HUDEP-2 (cell line): ENCODE measurements at regions not wholly inside any gene's neighbourhood (a gene's known extent, or its start where the extent isn't known, plus 50 kb on each side); places are given as distances from the start of the nearest gene placed in this dataset.
"Not testable (repeated sequence)": the region's sequence is repeated elsewhere in the genome, so short reads cannot be mapped to it uniquely, and the experiment has no call there.

Source experiments
- DNase-seq, 76 experiments: peaks; one replicate each; lab custom pipeline; 2025; ENCODE audit not compliant: unreplicated experiment in 76 of 76; lab: John Stamatoyannopoulos, UW

DNA sequence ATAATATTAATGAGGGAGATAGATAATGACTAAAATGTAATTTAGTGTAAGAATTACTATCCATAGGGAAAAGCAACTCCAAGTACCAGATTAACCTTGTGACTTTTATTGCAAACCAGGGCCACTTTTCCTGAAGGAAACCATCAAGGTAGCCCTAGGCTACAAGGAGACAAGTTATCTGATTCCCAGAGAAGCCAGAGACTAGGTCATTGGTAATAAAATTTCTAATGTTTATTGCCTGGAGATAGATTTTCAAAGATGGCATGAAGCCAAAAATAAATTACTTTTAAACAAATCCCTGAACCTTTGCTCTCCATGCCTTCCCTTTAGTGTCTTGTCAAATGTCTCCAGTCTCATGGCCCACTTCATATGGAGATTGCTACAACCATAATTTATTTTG is 610.1 kb upstream of the SLC10A2 start:
- DNase-seq = no peak

DNA sequence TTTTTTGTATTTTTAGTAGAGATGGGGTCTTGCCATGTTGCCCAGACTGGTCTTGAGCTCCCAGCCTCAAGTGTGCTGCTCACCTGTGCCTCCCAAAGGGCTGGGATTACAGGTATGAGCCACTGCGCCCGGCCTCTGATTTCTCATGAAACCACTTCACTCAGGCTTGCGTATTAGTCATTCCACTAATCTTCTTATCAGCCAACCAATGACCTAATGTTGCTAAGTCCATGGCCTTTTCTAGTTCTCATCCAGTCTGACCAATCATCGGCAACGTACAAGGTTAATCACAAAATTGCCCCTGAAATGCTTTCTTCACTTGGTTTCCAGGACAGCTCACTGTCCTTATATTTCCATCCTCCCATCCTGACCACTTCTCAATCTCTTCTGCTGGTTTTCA is 605.3 kb upstream of the SLC10A2 start:
- DNase-seq = no peak

DNA sequence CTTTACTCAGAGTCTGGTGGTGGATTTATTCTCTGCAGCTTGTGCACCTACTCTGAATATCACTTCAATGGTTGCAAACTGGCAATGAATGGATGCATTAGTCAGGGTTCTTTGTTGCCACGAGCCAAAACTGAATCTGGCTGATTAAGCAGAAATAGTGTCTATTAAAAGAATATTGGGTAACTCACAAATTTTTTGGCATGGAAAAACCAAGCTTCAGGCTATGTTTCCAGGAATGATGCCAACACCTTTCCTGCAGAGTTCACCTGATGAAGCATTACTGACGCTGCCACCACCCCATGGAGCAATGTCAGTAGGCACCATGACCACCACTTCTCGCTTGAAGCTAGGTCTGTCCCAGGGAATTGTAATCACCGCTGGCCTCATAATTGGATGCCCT is 597.8 kb upstream of the SLC10A2 start:
- DNase-seq = no peak

DNA sequence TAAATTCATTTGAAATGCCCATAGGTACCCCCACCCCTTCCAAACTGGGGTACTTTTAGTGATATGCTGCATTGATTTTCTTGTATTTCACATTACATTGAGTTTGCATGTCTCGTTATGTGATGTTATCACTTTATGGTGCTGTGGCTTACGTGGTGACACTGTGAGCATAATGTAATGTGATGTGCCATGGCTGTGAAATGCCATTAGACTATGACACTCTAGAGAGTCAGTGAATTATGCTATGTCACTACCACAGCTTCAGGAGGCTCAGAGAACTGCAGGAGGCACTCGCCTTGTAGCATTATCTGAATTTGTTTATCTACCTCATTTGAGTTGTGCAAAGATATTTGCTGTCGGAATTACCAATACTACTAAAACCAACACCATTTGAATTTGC is 590.1 kb upstream of the SLC10A2 start:
- no peak for DNase-seq

DNA sequence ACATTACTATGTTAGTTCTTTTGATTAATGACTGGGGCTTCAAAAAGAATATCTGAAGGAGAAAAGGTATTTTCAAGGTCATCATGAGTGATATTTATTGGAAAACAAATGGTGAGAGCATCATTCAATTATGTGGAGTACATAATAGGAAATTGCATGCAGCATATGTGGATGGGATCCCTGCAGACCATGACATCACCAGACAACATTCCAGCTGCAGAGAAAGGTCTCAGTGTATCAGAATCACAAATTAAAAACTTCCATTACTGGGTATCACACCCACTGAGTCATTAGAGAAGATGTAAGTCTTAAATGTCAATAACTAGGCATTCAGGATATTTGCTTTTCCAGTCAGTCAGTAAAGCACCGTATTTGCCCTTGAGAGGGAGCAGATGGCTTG is 574.4 kb upstream of the SLC10A2 start:
- no peak for DNase-seq

DNA sequence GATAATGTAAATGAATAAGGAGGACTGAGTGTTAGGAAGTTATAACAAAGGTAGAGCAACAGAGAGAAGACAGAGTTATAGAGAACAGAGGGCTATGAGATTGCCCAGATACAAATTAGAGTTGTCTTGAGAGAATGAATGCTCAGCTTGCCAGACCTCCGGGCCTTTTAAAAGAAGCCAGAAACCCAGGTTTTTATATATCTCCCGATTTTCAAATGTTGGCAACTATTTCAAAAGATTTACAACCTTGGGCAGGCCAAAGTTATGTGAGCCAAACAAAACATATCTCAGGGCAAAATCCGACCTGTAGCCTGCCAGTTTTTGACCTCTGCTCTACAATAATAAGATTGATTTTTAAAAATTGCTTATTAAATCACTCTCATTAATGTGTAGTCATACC is 573.1 kb upstream of the SLC10A2 start:
- DNase-seq = no peak

DNA sequence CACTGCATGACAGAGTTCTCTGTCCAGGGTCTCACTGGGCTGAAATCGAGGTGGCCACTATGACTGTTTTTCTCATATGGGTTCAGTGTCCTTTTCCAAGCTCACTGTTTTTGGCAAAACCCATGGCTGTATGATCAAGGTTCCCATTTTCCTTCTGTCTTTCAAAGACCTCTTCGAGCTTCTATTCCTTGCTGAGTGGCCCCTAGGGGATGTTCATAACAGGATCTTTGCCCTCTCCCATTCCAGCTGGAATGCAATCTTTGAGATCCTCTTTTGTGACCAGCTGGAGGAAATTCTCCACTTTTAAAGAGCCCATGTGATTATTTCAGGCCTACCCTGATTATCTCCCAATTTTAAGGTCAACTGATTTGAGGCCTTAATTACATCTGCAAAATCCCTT is 572.5 kb upstream of the SLC10A2 start:
- DNase-seq = no peak

DNA sequence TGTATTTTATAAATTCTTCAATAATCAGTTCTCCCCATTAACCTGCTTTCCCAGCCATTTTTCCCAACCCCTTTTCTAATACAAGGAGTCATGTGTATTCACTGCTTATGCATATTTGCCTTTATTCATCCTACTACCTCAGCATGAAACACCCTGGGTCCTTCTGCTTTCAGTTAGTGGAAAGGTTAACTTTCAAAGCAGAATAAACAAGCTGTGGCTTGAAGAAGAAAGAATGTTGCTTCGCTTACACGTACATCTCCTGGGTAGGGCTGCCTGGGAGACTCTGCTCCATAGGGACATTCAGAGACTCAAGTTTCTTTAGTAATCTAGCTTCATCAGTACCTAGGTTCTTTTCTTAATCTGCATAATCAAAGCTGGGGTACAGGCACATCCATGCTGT is 567.8 kb upstream of the SLC10A2 start:
- DNase-seq = no peak

DNA sequence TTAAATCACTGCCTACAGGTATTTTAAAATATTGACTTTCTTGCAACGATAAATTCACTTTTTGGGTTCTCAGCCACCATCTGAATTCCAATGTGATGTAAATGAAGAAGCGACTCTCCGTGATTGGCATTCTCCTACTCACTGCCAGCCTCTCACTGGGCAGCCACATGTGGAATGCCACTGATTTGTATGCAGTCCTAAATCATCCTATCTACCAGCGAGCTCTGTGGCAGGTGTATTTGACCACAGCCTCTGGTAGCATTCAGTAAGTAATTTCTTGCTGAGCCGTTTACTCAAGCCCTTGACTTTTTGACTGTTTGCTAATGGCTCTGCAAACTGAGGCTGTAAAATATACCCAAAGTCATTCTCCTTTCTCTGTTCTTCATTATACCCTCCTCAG is 559.0 kb upstream of the SLC10A2 start:
- DNase-seq = no peak

DNA sequence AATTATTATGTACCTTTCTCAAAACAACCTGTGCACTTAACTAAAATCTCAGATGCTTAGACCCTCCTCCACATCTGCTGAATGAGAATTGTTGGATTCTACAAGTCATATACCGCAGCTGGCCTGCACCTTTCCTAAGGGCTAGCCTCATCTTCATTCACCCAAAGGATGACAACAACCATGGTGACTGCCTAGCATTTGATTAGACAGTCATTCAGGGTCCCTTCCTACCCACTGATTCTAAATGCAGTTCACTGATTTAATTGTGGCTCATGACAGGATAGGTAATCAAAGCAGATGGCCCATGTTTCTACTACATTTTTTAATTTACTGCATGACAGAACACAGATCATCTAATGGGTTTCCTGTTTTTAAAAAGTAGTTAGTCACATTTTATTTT is 551.9 kb upstream of the SLC10A2 start:
- DNase-seq = no peak

DNA sequence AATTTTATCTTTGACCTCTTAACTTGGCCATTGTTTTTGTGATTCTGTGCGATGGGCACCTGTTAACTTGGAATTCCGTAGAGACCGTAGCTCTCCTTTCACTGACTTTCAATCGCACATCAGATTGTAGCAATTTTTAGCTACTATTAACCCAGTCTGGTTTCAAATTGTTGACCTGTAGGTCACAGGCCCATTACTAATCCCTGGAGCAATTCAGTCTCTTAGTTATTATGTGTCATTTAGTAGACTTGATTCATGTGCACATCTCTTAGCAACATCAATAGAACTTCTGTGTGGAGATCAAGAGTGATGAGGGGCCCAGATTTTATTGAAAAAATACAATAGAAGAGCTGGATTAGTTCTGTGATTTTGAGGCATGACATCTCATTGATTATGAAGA is 549.6 kb upstream of the SLC10A2 start:
- no peak for DNase-seq

DNA sequence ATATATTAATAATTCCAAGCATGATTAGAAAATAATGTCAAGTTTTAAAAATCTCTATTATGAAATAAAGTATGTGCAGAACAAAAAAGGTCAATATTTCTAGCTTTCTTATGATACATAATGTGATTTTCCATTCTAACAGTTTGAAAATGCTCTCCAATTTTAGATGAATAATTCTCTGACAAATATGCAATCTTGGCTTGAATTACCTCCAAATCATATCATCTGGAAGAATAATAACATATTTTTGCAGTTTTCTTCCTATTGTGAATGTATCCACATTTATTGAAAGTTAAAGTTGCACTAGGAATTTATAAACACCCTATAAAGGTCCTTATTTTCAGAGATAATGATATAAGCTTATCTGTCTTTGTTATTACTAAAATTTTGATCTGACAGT is 548.5 kb upstream of the SLC10A2 start:
- DNase-seq = no peak

DNA sequence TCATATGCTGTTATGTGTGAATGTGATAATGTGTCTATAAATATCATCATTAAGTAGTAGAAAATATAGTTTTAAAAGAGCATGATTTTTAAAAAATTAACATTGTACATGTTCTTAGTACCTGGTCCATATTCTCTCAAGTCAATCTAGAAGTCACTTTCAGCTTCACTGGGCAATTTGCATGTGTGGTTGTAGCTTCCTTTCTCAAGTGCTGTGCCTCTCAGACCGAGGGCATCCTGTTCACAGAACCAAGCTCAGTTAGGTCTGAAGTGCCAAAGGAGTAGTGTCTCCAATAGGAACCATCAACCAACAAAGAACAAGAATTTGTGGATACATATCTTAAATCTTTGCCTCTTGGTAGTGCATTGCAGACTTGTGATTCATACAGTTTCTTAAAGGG is 541.8 kb upstream of the SLC10A2 start:
- DNase-seq = no peak

DNA sequence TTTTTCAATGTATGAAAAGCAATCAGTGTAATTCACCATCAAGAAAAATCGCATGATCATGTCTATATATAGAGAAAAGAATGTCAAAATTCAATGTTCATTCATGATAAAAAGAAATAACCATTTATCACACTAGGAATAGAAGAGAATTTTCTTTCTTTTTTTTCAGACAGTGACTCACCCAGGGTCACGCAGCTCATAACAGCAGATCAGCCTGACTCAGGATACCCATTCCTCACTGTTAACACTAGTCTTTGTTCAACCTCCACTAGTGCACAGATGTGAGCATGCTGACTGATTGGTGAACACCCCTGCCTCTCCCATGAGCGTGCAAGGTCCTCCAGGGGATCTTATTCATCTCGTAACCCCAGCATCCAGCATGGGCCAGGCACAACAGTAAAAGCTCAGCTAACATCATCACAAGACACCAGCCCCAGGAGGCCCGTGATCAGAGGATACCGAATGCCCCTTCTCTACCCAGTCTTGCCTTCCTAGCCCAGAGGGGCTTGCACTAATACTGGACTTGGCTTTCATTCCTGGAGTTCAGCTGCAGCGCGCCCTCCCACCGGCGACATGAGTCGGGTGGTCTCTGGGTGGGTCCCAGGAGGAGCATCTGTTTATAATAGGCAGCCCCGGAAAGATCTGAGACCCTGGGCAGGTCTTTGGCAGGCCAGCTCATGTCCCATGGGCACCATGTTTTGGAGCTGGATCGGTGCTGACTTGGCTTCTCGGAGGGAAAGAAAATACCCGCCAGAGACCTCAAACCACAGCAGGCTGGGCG is 539.5 kb upstream of the SLC10A2 start:
- DNase-seq = no peak

DNA sequence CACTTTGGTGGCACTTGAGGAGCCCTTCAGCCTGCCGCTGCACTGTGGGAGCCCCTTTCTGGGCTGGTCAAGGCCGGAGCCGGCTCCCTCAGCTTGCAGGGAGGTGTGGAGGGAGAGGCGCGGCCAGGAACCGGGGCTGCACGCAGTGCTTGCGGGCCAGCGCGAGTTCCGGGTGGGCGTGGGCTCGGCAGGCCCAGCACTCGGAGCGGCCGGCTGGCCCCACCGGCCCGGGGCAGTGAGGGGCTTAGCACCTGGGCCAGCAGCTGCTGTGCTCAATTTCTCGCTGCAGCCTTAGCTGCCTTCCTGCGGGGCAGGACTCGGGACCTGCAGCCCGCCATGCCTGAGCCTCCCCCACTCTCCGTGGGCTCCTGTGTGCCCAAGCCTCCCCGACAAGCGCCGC is 533.7 kb upstream of the SLC10A2 start:
- DNase-seq = not testable (repeated sequence)

DNA sequence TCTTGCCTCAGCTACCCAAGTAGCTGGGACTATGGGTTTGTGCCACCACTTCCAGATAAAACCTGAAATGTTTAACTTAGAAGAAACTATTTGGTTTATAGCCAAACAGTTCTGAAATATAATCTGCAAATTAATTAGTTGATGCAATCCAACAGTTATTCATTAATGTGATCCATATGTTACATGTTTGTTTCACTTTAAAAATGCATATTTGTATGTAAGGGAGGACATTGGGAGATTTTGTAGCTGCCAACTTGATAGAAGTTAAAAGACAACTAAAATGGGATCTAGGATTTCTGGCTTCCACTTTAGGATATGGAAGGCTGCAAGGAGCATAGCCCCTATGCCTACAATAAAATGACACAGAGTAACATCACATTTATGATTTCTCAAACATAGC is 532.5 kb upstream of the SLC10A2 start:
- DNase-seq = no peak

DNA sequence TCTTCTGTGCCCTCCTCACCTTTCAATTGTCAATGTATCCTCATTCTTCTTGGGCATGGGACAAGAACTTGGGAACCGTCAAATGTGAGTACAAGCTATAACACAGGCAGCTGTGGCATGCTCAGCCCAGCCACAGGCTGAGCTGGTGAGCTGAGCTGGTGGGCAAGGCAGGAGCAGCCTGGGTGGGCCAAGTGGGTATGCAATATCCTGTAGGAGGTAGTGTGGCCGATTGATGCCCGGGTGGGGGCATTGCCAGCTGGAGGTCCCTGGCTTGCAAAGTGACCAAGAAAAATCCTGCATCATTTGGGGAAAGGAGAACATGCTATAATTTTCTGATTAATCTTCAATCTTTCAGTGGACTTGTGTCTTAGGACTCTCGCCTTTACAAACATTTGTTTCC is 507.2 kb upstream of the SLC10A2 start:
- no peak for DNase-seq

DNA sequence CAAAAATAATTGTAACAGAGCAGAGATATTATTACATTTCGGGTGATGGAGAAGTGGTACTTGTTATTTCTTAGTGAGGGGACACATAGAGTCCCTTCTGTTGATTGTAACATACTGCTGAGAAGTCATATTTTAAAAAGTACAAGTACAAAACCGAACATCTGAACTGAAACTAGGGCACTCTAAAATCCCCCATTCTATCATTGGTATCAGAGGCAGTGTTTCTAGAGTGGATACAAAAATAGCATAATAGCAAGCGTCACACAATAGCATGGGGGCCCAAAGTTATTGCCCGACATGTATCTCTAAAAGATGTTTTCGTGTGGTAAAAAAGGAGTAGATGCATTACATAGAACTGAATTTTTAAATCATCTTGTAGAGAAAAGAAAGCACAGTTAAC is 502.1 kb upstream of the SLC10A2 start:
- no peak for DNase-seq

DNA sequence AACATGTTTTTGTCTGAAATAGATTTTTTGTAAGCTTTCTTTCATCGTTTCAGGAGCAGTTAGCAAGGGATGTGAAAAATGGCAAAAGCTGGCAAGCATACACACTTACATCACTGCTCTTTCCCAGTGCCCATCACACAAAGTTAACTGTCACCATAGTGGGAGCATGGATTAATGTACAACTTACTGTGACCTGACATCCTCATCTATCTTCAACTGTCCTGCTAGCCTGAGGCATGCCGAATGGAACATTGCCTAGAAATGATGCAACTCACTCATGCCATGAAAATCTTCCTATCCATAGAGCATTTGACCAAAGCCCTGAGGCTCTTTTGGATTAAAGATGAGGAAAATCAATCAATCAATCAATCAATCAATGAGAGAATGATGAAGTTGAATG is 491.7 kb upstream of the SLC10A2 start:
- no peak for DNase-seq

DNA sequence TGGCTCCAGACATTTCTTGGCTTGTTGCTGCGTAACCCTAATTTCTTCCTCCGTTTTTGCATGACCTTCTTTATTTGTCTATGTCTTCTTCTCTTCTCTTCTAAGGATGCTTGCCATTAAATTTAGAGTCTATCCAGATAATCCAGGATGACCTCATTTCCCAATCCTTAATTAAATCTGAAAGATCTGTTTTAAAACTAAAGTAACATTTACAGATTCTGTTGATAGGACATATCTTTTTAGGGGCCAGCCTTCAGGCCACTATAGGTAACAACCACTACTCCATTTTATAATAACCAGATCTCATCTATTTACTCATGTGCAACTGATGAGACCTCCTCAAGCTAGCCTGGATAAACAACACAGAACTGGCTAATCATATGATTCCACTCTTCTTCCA is 490.5 kb upstream of the SLC10A2 start:
- DNase-seq = no peak

DNA sequence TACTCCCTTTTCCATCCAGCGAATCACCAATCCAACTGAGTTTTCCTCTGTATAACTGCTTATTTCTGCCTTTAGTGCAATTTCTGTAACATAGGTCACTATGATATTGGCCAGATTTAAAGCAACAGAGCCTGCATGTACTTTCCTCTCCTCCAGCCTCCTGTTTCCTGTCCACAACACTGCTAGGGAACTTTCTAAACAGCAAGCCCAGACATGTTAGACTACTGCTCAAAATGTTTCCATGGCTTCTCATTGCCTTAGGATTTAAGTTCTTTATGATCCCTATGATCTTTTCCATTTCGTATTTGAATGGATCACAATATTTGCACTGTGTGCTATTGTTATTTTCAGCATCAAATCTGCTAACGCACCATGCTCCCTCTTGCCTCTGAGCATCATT is 481.7 kb upstream of the SLC10A2 start:
- DNase-seq = no peak

DNA sequence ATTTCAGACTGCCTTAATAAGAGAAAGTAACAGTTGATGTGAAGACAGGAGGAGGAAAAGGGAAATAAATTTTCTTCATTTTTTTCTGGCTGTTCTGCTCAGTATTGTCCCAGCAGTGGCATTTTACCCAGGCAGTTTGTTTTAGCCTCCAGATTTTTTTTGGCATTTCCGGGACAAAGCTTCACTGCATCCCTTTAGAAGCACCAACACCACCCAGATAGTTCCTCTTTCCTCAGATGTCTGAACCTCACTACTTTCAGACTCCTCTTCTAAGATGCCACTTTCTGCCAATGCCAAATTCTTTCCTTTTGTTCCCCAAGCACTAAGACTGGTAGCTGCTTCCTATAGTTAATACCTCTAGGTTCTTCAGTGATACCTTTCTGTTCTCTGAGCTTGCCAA is 480.1 kb upstream of the SLC10A2 start:
- no peak for DNase-seq

DNA sequence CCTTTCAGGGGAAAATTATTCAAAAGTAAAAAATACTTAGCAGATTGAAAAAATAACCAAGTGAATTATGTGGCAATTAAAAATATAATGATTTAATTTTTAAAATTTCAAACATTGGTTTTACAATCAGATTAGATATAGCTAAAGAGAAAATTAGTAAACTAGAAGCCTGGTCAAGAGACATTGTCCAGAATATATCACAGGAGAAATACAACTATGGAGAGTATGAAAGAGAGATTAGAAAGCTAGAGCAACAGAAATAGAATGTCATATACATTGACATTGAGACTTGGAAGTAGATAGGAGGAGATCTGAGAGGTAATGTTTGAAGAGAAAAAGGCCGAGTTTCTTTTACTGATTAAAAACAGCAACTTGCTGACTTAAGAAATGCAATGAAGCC is 476.4 kb upstream of the SLC10A2 start:
- no peak for DNase-seq
